Retinal pigment epithelial cell (primary cell): ENCODE measurements at regions not wholly inside any gene's neighbourhood (a gene's known extent, or its start where the extent isn't known, plus 50 kb on each side); places are given as distances from the start of the nearest gene placed in this dataset.
A peak's percentile ranks its signal among the peaks of the same experiment; 100 is the strongest.

Experiments used
- DNase-seq: peaks from one replicate; pipeline ENCODE4 v3.0.0-alpha.2; 2010; ENCODE audit warnings: low read depth
- H3K4me3 ChIP-seq: 2 replicates; pipeline ENCODE4 v1.5.1; 2011; ENCODE audit warnings: mild to moderate bottlenecking, low read length, control low read depth, moderate library complexity
- CTCF ChIP-seq: conservative IDR thresholded peaks from 2 replicates; pipeline ENCODE4 v1.5.1; 2011; ENCODE audit warnings: low read depth, low read length, control low read depth, inconsistent platforms

- no peak for TF ChIP-seq CTCF
- H3K4me3 ChIP-seq = no peak overlapping the region
- no peak for DNase-seq
Measured at GRCh38 chr12:107144441-107144840, 51.1 kb upstream of the CRY1 start.

GRCh38 chr12:107144990-107145389 is 51.6 kb upstream of the CRY1 start:
- TF ChIP-seq CTCF = no peak
- H3K4me3 ChIP-seq = no peak overlapping the region
- peak; percentile 12 for DNase-seq

GRCh38 chr12:107145397-107145796 is 52.0 kb upstream of the CRY1 start:
- no peak for DNase-seq
- H3K4me3 ChIP-seq = no peak overlapping the region
- TF ChIP-seq CTCF = no peak

GRCh38 chr12:107148107-107148506 is 54.8 kb upstream of the CRY1 start:
- DNase-seq = no peak
- TF ChIP-seq CTCF = no peak
- no peak overlapping the region for H3K4me3 ChIP-seq

GRCh38 chr12:107152315-107152714 is 59.0 kb upstream of the CRY1 start:
- H3K4me3 ChIP-seq = no peak overlapping the region
- no peak for TF ChIP-seq CTCF
- no peak for DNase-seq

GRCh38 chr12:107159384-107159900 is 66.1 kb upstream of the CRY1 start:
- DNase-seq = no peak
- TF ChIP-seq CTCF = no peak
- no peak overlapping the region for H3K4me3 ChIP-seq

GRCh38 chr12:107163413-107163812 is 70.1 kb upstream of the CRY1 start:
- H3K4me3 ChIP-seq = no peak overlapping the region
- no peak for TF ChIP-seq CTCF
- DNase-seq = no peak
